BLaER1 treated with 17β-estradiol and CSF1 and Interleukin-3, amounts not matched to agents 10 nM and 100 nM (cell line): ENCODE measurements at regions not wholly inside any gene's neighbourhood (a gene's known extent, or its start where the extent isn't known, plus 50 kb on each side); places are given as distances from the start of the nearest gene placed in this dataset.

Source experiments
- H3K27ac ChIP-seq, 11 experiments: shearing (Covaris generic); formaldehyde crosslinking; 2 replicates each; pipeline ENCODE4 v1.8.1; 2022
- H3K27me3 ChIP-seq, 11 experiments: shearing (Covaris generic); formaldehyde crosslinking; 2 replicates each; pipeline ENCODE4 v1.8.1; 2022
- H3K36me3 ChIP-seq, 11 experiments: shearing (Covaris generic); formaldehyde crosslinking; 2 replicates each; pipeline ENCODE4 v1.8.1; 2022
- H3K4me1 ChIP-seq, 10 experiments: shearing (Covaris generic); formaldehyde crosslinking; 2 replicates each; pipeline ENCODE4 v1.8.1; 2022
- H3K4me2 ChIP-seq, 11 experiments: shearing (Covaris generic); formaldehyde crosslinking; 2 replicates each; pipeline ENCODE4 v1.8.1; 2022
- H3K4me3 ChIP-seq, 10 experiments: shearing (Covaris generic); formaldehyde crosslinking; 2 replicates each; pipeline ENCODE4 v1.8.1; 2022
- H3K9ac ChIP-seq, 11 experiments: shearing (Covaris generic); formaldehyde crosslinking; 2 replicates each; pipeline ENCODE4 v1.8.1; 2022
- H3K9me3 ChIP-seq, 11 experiments: shearing (Covaris generic); formaldehyde crosslinking; replicated peaks in 1 of 11; 2 replicates each; pipeline ENCODE4 v1.8.1; 2022
- H4K20me1 ChIP-seq, 11 experiments: shearing (Covaris generic); formaldehyde crosslinking; 2 replicates each; pipeline ENCODE4 v1.8.1; 2022
- Cebpa-rat ChIP-seq, 11 experiments: shearing (Covaris generic); IDR thresholded peaks; 2 replicates each; pipeline ENCODE4 v1.8.1; 2022

DNA sequence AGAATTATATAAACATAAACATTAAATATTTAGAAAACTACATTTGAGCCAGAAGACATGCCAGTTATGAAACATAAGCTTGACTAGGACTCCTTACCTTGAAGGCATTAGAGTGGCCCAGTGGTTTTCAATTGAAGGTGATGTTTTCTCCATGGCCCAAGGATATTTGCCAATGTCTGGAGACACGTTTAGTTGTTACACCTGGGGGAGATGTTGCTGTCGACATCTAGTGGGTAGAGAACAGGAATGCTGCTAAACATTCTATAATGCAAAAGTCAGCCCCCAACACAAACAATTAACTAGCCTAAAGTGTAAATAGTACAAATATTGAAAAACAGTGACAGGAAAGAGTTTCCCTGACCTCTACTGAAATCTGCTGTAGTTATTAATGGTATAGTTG, 200.9 kb upstream of the HS3ST5 start:
- Histone ChIP-seq H3K4me3 (no peak overlapping the region), H4K20me1 (no peaks in the 10 kb centered on the region), H3K27me3 (no peaks in the 10 kb centered on the region), H3K36me3 (no peaks in the 10 kb centered on the region), H3K4me2 (no peak overlapping the region), H3K9me3 (peaks cover 0 to 16% (median 9%) of the 10 kb centered on the region in 11 experiments; a peak in 10 of 22 replicates), H3K27ac (no peak overlapping the region), H3K4me1 (0 out of 20 replicates have a peak, but pooled peaks cover 0 to 4% (median 0%) of the 10 kb centered on the region in 10 experiments), H3K9ac (no peak overlapping the region)
- TF ChIP-seq Cebpa-rat (IDR thresholded peaks at IDR 0.05), result no peak

DNA sequence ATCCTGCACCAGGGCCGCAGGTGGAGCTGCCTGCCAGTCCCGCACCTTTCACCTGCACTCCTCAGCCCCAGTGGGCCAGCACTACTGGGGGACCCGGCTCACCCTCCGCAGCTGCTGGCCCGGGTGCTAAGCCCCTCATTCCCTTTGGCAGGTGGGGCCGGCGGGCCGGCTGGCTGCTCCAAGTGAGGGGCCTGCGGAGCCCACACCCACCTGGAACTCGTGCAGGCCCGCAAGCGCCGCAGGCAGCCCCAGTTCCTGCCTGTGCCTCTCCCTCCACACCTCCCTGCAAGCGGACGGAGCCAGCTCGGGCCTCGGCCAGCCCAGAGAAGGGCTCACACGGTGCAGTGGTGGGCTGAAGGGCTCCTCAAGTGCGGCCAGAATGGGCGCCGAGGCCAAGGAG, 199.0 kb upstream of the HS3ST5 start:
- Histone ChIP-seq H3K4me1 (no peaks in the 10 kb centered on the region), H3K9me3 (peaks cover 0 to 16% (median 9%) of the 10 kb centered on the region in 11 experiments; a peak in 10 of 22 replicates), H3K36me3 (no peaks in the 10 kb centered on the region), H3K27ac (no peak overlapping the region), H3K27me3 (no peaks in the 10 kb centered on the region), H3K9ac (no peak overlapping the region), H4K20me1 (no peaks in the 10 kb centered on the region), H3K4me2 (no peak overlapping the region), H3K4me3 (no peak overlapping the region)
- TF ChIP-seq Cebpa-rat (IDR thresholded peaks at IDR 0.05), result no peak

DNA sequence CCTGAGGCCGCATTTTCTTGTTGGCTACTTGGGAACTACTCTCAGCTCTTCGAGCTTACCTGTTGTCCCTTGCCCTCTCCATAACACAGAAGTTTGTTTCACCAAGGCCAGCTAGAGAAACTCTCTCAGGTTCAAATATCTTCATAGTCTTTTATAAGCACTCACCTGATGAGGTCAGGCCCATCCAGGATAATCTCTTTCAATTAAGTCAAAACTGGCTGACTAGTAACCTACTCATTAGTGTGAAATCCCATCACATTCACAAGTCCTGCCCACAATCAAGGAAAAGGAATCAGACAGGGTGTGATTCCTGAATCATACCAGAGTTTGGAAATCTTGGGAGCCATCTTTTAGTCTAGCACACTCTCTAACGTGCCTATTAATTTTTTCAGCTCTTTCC, 195.2 kb upstream of the HS3ST5 start:
- TF ChIP-seq Cebpa-rat (IDR thresholded peaks at IDR 0.05), result no peak
- H3K27me3 ChIP-seq, result no peaks in the 10 kb centered on the region
- no peak overlapping the region for H3K27ac ChIP-seq
- H3K4me2 ChIP-seq, result no peak overlapping the region
- no peak overlapping the region for H3K9ac ChIP-seq
- H4K20me1 ChIP-seq, result no peaks in the 10 kb centered on the region
- H3K4me3 ChIP-seq, result no peak overlapping the region
- H3K9me3 ChIP-seq, result peaks cover 0 to 16% (median 9%) of the 10 kb centered on the region in 11 experiments; a peak in 10 of 22 replicates
- H3K36me3 ChIP-seq, result no peaks in the 10 kb centered on the region
- no peaks in the 10 kb centered on the region; a peak in 1 of 20 replicates for H3K4me1 ChIP-seq

DNA sequence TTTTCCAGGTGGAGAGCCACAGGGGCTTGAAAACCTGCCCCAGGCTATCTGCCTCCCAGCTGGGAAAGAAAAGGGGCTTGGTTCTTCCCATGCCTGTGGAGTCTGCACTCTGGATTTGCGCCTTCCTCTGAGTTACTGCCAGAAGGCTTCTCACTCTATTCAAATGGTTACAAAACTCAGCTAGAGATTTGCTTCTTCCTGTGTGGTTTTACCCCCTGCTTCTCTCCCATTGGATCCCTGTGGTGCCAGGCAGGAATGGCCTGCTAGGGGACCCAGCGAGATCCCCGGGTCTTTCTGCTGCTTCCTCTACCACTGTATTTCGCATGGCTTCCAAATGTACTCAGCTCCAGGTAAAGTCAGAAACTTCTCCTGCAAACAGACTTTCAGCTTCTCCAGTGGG, 192.0 kb upstream of the HS3ST5 start:
- Histone ChIP-seq H3K27me3 (no peaks in the 10 kb centered on the region), H4K20me1 (no peaks in the 10 kb centered on the region), H3K4me1 (no peaks in the 10 kb centered on the region; a peak in 1 of 20 replicates), H3K36me3 (no peaks in the 10 kb centered on the region), H3K4me2 (no peak overlapping the region), H3K9ac (no peak overlapping the region), H3K27ac (no peak overlapping the region), H3K9me3 (no peaks in the 10 kb centered on the region), H3K4me3 (no peak overlapping the region)
- no peak for TF ChIP-seq Cebpa-rat (IDR thresholded peaks at IDR 0.05)

DNA sequence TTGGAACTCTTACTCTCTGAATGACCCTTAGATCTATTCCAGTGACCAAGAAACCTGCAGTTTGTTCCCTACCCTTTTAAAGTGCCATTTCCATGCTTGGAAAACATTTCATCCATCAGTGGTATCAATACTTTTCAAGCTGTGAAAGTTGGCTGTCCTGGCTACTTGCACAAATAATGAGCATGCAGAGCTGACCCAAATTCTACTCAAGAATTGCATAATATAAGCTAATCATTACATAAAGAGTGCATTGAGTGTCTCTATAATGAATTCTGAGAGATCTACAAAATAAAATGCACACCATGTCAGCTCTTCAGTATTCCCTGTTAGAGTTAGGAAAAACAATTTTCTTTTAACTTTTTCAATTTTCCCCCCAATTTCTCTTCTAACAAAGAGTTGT, 181.3 kb upstream of the HS3ST5 start:
- no peak for TF ChIP-seq Cebpa-rat (IDR thresholded peaks at IDR 0.05)
- Histone ChIP-seq H3K4me3 (no peak overlapping the region), H3K4me1 (no peaks in the 10 kb centered on the region), H4K20me1 (no peaks in the 10 kb centered on the region), H3K36me3 (no peaks in the 10 kb centered on the region), H3K9me3 (no peaks in the 10 kb centered on the region), H3K4me2 (no peak overlapping the region), H3K27ac (no peak overlapping the region), H3K9ac (no peak overlapping the region), H3K27me3 (no peaks in the 10 kb centered on the region)

DNA sequence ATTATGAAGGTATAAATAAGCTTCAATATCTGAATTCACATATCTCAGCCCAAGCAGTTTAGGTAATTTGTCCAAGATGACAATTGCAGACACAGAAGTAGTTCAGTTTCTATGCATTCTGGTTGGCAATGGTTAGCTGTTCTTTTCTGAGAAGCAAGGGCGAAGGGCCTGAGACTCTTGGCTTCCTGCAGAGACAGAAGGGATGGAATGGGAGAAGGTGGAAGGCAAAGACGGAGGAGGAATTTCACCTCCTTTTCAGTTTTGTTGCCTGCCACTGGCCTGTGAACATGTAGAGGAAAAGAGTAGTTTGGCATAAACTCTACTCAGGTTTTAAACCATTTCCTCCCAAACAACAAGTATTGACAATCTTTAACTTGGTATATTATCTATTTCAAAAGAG, 180.7 kb upstream of the HS3ST5 start:
- TF ChIP-seq Cebpa-rat (IDR thresholded peaks at IDR 0.05), result no peak
- H3K9me3 ChIP-seq, result no peaks in the 10 kb centered on the region
- no peak overlapping the region for H3K27ac ChIP-seq
- H3K9ac ChIP-seq, result no peak overlapping the region
- H3K36me3 ChIP-seq, result no peaks in the 10 kb centered on the region
- H3K4me2 ChIP-seq, result no peak overlapping the region
- H4K20me1 ChIP-seq, result no peaks in the 10 kb centered on the region
- no peaks in the 10 kb centered on the region for H3K4me1 ChIP-seq
- H3K4me3 ChIP-seq, result no peak overlapping the region
- H3K27me3 ChIP-seq, result no peaks in the 10 kb centered on the region

DNA sequence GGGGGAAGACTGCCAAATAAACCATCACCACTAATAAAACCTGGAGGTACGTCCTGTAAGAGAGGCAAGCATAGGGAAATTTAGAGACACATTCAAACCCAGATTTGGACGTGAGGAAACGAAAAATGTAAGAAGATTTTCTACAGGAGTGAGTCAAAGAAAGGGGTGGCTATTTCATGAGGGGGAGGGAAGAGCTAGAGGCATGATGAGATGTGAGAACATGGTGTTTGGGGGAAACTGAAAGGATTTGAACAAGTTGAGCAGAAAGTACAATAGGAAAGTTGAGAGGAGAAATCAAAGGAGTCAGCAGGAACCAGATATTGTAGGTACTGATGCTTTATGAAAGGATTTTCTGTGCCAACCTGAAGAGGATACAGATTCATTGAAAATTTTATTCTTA, 179.1 kb upstream of the HS3ST5 start:
- H3K9ac ChIP-seq, result no peak overlapping the region
- no peak overlapping the region for H3K4me3 ChIP-seq
- no peaks in the 10 kb centered on the region for H3K9me3 ChIP-seq
- no peak overlapping the region for H3K27ac ChIP-seq
- no peak overlapping the region for H3K4me2 ChIP-seq
- TF ChIP-seq Cebpa-rat (IDR thresholded peaks at IDR 0.05), result no peak
- no peaks in the 10 kb centered on the region for H3K36me3 ChIP-seq
- H3K27me3 ChIP-seq, result no peaks in the 10 kb centered on the region
- no peaks in the 10 kb centered on the region for H3K4me1 ChIP-seq
- no peaks in the 10 kb centered on the region for H4K20me1 ChIP-seq

DNA sequence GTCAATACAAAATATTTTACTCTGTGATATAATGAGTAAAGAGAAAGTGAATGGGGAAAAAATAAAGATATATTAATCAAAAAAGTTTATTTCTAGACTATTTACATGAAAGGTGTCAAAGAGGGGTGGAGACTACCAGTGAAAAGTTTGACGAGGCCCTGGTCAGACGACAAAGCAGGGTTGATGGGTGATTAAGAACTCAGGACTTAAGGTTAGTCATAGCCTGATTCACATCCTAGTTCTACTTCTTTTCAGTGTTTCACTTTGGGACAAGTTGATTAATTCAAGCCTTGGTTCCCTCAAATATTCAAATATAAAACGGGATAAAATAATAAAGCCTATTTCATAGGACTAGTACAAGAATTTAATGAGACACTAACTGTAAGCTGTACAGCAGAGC, 178.2 kb upstream of the HS3ST5 start:
- H3K4me3 ChIP-seq, result no peak overlapping the region
- H3K36me3 ChIP-seq, result no peaks in the 10 kb centered on the region
- H3K9me3 ChIP-seq, result no peaks in the 10 kb centered on the region
- no peak for TF ChIP-seq Cebpa-rat (IDR thresholded peaks at IDR 0.05)
- no peaks in the 10 kb centered on the region for H3K4me1 ChIP-seq
- H3K27ac ChIP-seq, result no peak overlapping the region
- H3K9ac ChIP-seq, result no peak overlapping the region
- no peaks in the 10 kb centered on the region for H4K20me1 ChIP-seq
- no peaks in the 10 kb centered on the region for H3K27me3 ChIP-seq
- H3K4me2 ChIP-seq, result no peak overlapping the region

DNA sequence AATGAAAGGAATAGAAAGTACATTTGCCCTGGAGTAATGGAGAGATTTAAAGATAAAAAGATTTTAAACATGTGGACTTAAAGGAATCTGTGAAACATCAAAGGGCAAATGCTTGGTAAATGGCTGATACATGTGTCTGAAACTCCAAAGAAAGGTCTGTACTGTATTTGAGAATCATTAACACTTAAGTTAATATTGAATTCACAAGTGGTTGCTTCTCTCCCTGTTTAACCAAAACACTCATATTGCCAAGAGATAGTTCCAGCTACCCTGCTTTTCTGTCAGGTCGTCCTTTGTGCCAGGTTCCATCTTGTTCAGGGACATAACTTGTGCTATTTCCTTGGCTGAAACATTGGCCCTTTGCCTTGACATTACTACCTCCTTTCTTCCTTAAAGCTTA, 171.3 kb upstream of the HS3ST5 start:
- Histone ChIP-seq H4K20me1 (no peaks in the 10 kb centered on the region), H3K27ac (no peak overlapping the region), H3K9me3 (no peaks in the 10 kb centered on the region), H3K9ac (no peak overlapping the region), H3K36me3 (no peaks in the 10 kb centered on the region), H3K27me3 (no peaks in the 10 kb centered on the region), H3K4me3 (no peak overlapping the region), H3K4me2 (no peak overlapping the region), H3K4me1 (no peaks in the 10 kb centered on the region)
- no peak for TF ChIP-seq Cebpa-rat (IDR thresholded peaks at IDR 0.05)

DNA sequence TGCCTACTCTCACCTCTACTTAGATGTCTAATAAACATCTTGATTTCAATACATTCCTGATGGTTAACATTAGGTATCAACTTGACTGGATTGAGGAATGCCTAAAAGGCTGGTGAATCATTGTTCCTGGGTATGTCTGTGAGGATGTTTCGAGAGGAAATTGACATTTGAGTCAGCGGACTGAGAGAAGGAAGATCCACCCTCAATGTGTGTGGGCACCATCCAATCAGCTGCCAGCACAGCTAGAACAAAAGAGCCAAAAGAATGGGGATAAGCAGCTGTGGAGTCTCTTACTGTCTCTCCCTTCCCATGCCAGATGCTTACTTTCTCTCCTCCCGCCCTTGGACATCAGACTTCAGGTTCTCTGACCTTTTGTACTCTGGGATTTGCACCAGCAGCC, 128.6 kb upstream of the HS3ST5 start:
- H3K9me3 ChIP-seq, result no peaks in the 10 kb centered on the region
- peaks cover 0 to 13% (median 0%) of the 10 kb centered on the region in 10 experiments; a peak in 4 of 20 replicates for H3K4me1 ChIP-seq
- no peaks in the 10 kb centered on the region for H4K20me1 ChIP-seq
- H3K9ac ChIP-seq, result no peak overlapping the region
- no peak overlapping the region for H3K4me3 ChIP-seq
- H3K36me3 ChIP-seq, result no peaks in the 10 kb centered on the region
- no peaks in the 10 kb centered on the region for H3K27me3 ChIP-seq
- H3K4me2 ChIP-seq, result peak overlapping the region in 2 of 11 experiments; percentile 4 to 8; a peak in 1 of 22 replicates
- TF ChIP-seq Cebpa-rat (IDR thresholded peaks at IDR 0.05), result no peak
- no peak overlapping the region for H3K27ac ChIP-seq
